DOHH2 (cell line): ENCODE measurements at regions not wholly inside any gene's neighbourhood (a gene's known extent, or its start where the extent isn't known, plus 50 kb on each side); places are given as distances from the start of the nearest gene placed in this dataset.

Experiments
- H3F3A ChIP-seq: fragments of 200-600 bp; sonication (generic), shearing (Covaris generic); 2 replicates; pipeline ENCODE4 v1.6.0; 2016; ENCODE audit warnings: antibody characterized with exemption, mild to moderate bottlenecking; ENCODE audit not compliant: control insufficient read depth, insufficient read depth
- H3K27ac ChIP-seq: fragments of 200-600 bp; sonication (generic); 2 replicates; pipeline ENCODE4 v1.5.1; 2014; ENCODE audit warnings: low read depth, mild to moderate bottlenecking, low read length, moderate library complexity
- H3K27me3 ChIP-seq: fragments of 200-600 bp; sonication (generic); 2 replicates; pipeline ENCODE4 v1.6.1; 2014; ENCODE audit warnings: mild to moderate bottlenecking, low read length, mixed read lengths; ENCODE audit not compliant: control insufficient read depth
- H3K36me3 ChIP-seq: fragments of 200-600 bp; sonication (generic); 2 replicates; pipeline ENCODE4 v1.6.1; 2014; ENCODE audit warnings: mild to moderate bottlenecking, low read length, moderate library complexity, mixed read lengths; ENCODE audit not compliant: control insufficient read depth
- H3K4me1 ChIP-seq: fragments of 200-600 bp; sonication (generic); 2 replicates; pipeline ENCODE4 v1.6.1; 2014; ENCODE audit warnings: mild to moderate bottlenecking, low read length, mixed read lengths; ENCODE audit not compliant: control insufficient read depth
- H3K4me2 ChIP-seq: fragments of 200-600 bp; sonication (generic); 2 replicates; pipeline ENCODE4 v1.6.0; 2014; ENCODE audit warnings: mild to moderate bottlenecking, low read length, moderate library complexity
- H3K4me3 ChIP-seq: fragments of 200-600 bp; sonication (generic); 2 replicates; pipeline ENCODE4 v1.5.1; 2014; ENCODE audit warnings: mild to moderate bottlenecking, low read length, mixed read lengths
- H3K79me2 ChIP-seq: fragments of 200-600 bp; sonication (generic); 2 replicates; pipeline ENCODE4 v1.6.1; 2014; ENCODE audit warnings: mild to moderate bottlenecking, low read length, mixed read lengths; ENCODE audit not compliant: control insufficient read depth
- H3K9me2 ChIP-seq: fragments of 200-600 bp; sonication (generic); replicated peaks from 2 replicates; pipeline ENCODE4 v1.6.1; 2014; ENCODE audit warnings: mild to moderate bottlenecking, low read length, mixed read lengths; ENCODE audit not compliant: control insufficient read depth
- H3K9me3 ChIP-seq: fragments of 200-600 bp; sonication (generic); 2 replicates; pipeline ENCODE4 v1.6.1; 2014; ENCODE audit warnings: antibody characterized with exemption, low read length, mixed read lengths; ENCODE audit not compliant: control insufficient read depth, insufficient read depth
- H4K20me1 ChIP-seq: fragments of 200-600 bp; sonication (generic); 2 replicates; pipeline ENCODE4 v1.6.0; 2014; ENCODE audit warnings: low read depth, mild to moderate bottlenecking, antibody characterized with exemption, low read length, moderate library complexity; ENCODE audit not compliant: control insufficient read depth, insufficient read depth
- EZH2phosphoT487 ChIP-seq: fragments of 200-600 bp; sonication (generic); IDR thresholded peaks from 2 replicates; pipeline ENCODE4 v1.6.1; 2017; ENCODE audit warnings: borderline replicate concordance, mild to moderate bottlenecking, antibody characterized with exemption, low read length, moderate library complexity, mixed read lengths
- TF ChIP-seq, protein P1 (sequence below): fragments of 200-600 bp; sonication (generic); IDR thresholded peaks from one replicate; pipeline ENCODE4 v1.5.1; 2014; ENCODE audit warnings: antibody characterized with exemption, mild to moderate bottlenecking, low read depth, low read length; ENCODE audit not compliant: poor library complexity, severe bottlenecking

- H3K4me1 ChIP-seq, result no peaks in the 10 kb centered on the region
- no peaks in the 10 kb centered on the region for H3K79me2 ChIP-seq
- TF ChIP-seq, protein P1, sequence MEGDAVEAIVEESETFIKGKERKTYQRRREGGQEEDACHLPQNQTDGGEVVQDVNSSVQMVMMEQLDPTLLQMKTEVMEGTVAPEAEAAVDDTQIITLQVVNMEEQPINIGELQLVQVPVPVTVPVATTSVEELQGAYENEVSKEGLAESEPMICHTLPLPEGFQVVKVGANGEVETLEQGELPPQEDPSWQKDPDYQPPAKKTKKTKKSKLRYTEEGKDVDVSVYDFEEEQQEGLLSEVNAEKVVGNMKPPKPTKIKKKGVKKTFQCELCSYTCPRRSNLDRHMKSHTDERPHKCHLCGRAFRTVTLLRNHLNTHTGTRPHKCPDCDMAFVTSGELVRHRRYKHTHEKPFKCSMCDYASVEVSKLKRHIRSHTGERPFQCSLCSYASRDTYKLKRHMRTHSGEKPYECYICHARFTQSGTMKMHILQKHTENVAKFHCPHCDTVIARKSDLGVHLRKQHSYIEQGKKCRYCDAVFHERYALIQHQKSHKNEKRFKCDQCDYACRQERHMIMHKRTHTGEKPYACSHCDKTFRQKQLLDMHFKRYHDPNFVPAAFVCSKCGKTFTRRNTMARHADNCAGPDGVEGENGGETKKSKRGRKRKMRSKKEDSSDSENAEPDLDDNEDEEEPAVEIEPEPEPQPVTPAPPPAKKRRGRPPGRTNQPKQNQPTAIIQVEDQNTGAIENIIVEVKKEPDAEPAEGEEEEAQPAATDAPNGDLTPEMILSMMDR, result no peak
- no peak for TF ChIP-seq EZH2phosphoT487
Measured at GRCh38 chr5:38757451-38758245, 88.2 kb upstream of the OSMR start.

GRCh38 chr5:38758774-38759600 is 86.8 kb upstream of the OSMR start:
- no peaks in the 10 kb centered on the region for H3K79me2 ChIP-seq
- H3F3A ChIP-seq, result no peaks in the 10 kb centered on the region
- H3K9me3 ChIP-seq, result no peaks in the 10 kb centered on the region
- H4K20me1 ChIP-seq, result no peaks in the 10 kb centered on the region
- H3K9me2 ChIP-seq, result no peaks in the 10 kb centered on the region
- no peak overlapping the region for H3K4me3 ChIP-seq
- H3K27ac ChIP-seq, result no peak overlapping the region
- no peak overlapping the region for H3K4me2 ChIP-seq
- TF ChIP-seq, protein P1, result no peak
- TF ChIP-seq EZH2phosphoT487, result no peak
- no peaks in the 10 kb centered on the region for H3K36me3 ChIP-seq
- H3K27me3 ChIP-seq, result no peaks in the 10 kb centered on the region
- no peaks in the 10 kb centered on the region for H3K4me1 ChIP-seq

More at GRCh38 chr5:38757451-38758245, 88.2 kb upstream of the OSMR start:
- H4K20me1 ChIP-seq, result no peaks in the 10 kb centered on the region
- no peaks in the 10 kb centered on the region for H3K36me3 ChIP-seq
- H3K4me2 ChIP-seq, result no peak overlapping the region
- no peaks in the 10 kb centered on the region for H3K9me3 ChIP-seq
- H3F3A ChIP-seq, result no peaks in the 10 kb centered on the region
- H3K4me3 ChIP-seq, result no peak overlapping the region
- H3K27ac ChIP-seq, result no peak overlapping the region
- no peaks in the 10 kb centered on the region for H3K9me2 ChIP-seq
- no peaks in the 10 kb centered on the region for H3K27me3 ChIP-seq

DNA sequence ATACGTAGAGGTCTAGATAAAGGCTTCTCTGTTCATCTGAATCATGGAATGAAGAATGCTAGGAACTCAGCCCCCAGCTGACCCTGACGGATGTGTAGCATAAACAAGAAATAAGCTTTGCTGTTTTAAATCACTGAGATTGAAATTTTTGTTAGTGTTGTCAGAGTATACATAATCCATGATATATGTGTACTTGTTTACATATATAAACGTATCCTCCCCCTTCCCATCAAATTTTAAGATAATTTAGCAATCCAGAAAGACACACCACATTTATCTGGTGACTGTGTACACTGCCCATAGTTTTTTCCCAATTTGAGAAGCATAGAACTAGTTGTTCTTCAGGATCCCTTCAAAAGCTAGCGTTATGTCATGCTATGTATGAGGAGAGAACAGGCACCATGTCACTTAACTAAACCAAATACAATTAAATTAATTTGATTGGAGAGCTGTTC is 80.8 kb upstream of the OSMR start:
- no peaks in the 10 kb centered on the region for H3F3A ChIP-seq
- no peak overlapping the region for H3K4me2 ChIP-seq
- H3K9me2 ChIP-seq, result no peaks in the 10 kb centered on the region
- no peaks in the 10 kb centered on the region for H3K79me2 ChIP-seq
- H3K9me3 ChIP-seq, result no peaks in the 10 kb centered on the region
- H4K20me1 ChIP-seq, result no peaks in the 10 kb centered on the region
- no peak overlapping the region for H3K4me3 ChIP-seq
- no peaks in the 10 kb centered on the region for H3K4me1 ChIP-seq
- no peak overlapping the region for H3K27ac ChIP-seq
- no peaks in the 10 kb centered on the region for H3K36me3 ChIP-seq
- no peaks in the 10 kb centered on the region for H3K27me3 ChIP-seq
- TF ChIP-seq, protein P1, result no peak
- no peak for TF ChIP-seq EZH2phosphoT487
